ENCODE measurements at regions not wholly inside any gene's neighbourhood (a gene's known extent, or its start where the extent isn't known, plus 50 kb on each side); places are given as distances from the start of the nearest gene placed in this dataset.
A peak's percentile ranks its signal among the peaks of the same experiment; 100 is the strongest.
"Not testable (repeated sequence)": the region's sequence is repeated elsewhere in the genome, so short reads cannot be mapped to it uniquely, and the experiment has no call there.

- ATAC-seq (ENCODE audit: low read depth); H4K8ac ChIP-seq (ENCODE audit: low read depth in 2 of 2, low read length in 2 of 2); H2BK15ac ChIP-seq (ENCODE audit: low read depth, low read length); H3K79me1 ChIP-seq (ENCODE audit: low read depth in 1 of 2, low read length in 2 of 2); H3K23ac ChIP-seq (ENCODE audit: low read depth, low read length); intact Hi-C loops (cut with micrococcal nuclease); H2BK20ac ChIP-seq (ENCODE audit: low read depth, low read length); CTCF ChIA-PET; H4K20me1 ChIP-seq (ENCODE audit: insufficient read depth, low read length); H3K4ac ChIP-seq (ENCODE audit: low read depth, low read length); H2AFZ ChIP-seq (replicated peaks; ENCODE audit: low read length, poor library complexity); H2AK9ac ChIP-seq (replicated peaks; ENCODE audit: low read depth, low read length, poor library complexity); BruUV-seq (replicated peaks); H3K56ac ChIP-seq (ENCODE audit: extremely low read depth, insufficient read depth, low read length); H4K91ac ChIP-seq (ENCODE audit: insufficient read depth, low read depth, low read length); H2BK120ac ChIP-seq (ENCODE audit: low read depth, low read length); H3K27me3 ChIP-seq (ENCODE audit: control insufficient read depth, insufficient read depth, low read length); POLR2A ChIA-PET (ENCODE audit: unreplicated experiment); H4K5ac ChIP-seq (ENCODE audit: low read depth, low read length); H3K9me3 ChIP-seq (ENCODE audit: control insufficient read depth, insufficient read depth, low read length); H3K4me1 ChIP-seq (ENCODE audit: control insufficient read depth, insufficient read depth, low read length); in situ Hi-C loops (cut with MboI; ENCODE audit: low sequenced_read_pairs); H3K14ac ChIP-seq (replicated peaks; ENCODE audit: low read depth, low read length); H3K36me3 ChIP-seq (ENCODE audit: control insufficient read depth, insufficient read depth, low read length); DNase-seq; dilution Hi-C loops (cut with HindIII; ENCODE audit: low sequenced_read_pairs, unreplicated experiment); H3K18ac ChIP-seq (ENCODE audit: low read depth, low read length); H2AK5ac ChIP-seq (ENCODE audit: low read depth, low read length); H3K9me1 ChIP-seq (ENCODE audit: insufficient read depth, low read length); H3K9ac ChIP-seq (ENCODE audit: low read depth, low read length); H2BK5ac ChIP-seq (ENCODE audit: low read depth, low read length, poor library complexity, severe bottlenecking); H3K27ac ChIP-seq (ENCODE audit: insufficient read depth, low read length): not testable (repeated sequence)
- WGBS, 2 experiments (ENCODE audit: extremely low coverage in 2 of 2, insufficient read length in 1 of 2) = no CpG with 5 or more reads among the region's 41 CpGs
- H3K4me2 ChIP-seq (ENCODE audit: low read depth, low read length) = peak overlapping the region; percentile 50; the same call in 1 of the 2 replicates
- peak overlapping the region; percentile 10; the same call in 1 of the 2 replicates for H3K4me3 ChIP-seq (ENCODE audit: insufficient read depth, low read depth, low read length)
- peak; percentile 28; the same call in 1 of the 2 replicates for TF ChIP-seq CTCF (conservative IDR thresholded peaks at IDR 0.05; ENCODE audit: low read depth, low read length)
- TF ChIP-seq RAD21 (IDR thresholded peaks at IDR 0.05; ENCODE audit: low read length) = 0 out of 2 replicates have a peak, but pooled peaks have one; percentile 29
Observed at GRCh38 chr20:30911832-30912660, 345.4 kb upstream of the DEFB115 start.

- H3K9ac ChIP-seq (ENCODE audit: low read depth, low read length); H2BK15ac ChIP-seq (ENCODE audit: low read depth, low read length); H3K9me1 ChIP-seq (ENCODE audit: insufficient read depth, low read length); H3K4ac ChIP-seq (ENCODE audit: low read depth, low read length); dilution Hi-C loops (cut with HindIII; ENCODE audit: low sequenced_read_pairs, unreplicated experiment); H2AK5ac ChIP-seq (ENCODE audit: low read depth, low read length); H2BK5ac ChIP-seq (ENCODE audit: low read depth, low read length, poor library complexity, severe bottlenecking); DNase-seq; H3K14ac ChIP-seq (replicated peaks; ENCODE audit: low read depth, low read length); CTCF ChIA-PET; H2AFZ ChIP-seq (replicated peaks; ENCODE audit: low read length, poor library complexity); H2BK20ac ChIP-seq (ENCODE audit: low read depth, low read length); H4K91ac ChIP-seq (ENCODE audit: insufficient read depth, low read depth, low read length); intact Hi-C loops (cut with micrococcal nuclease); H3K27ac ChIP-seq (ENCODE audit: insufficient read depth, low read length); H4K20me1 ChIP-seq (ENCODE audit: insufficient read depth, low read length); H4K5ac ChIP-seq (ENCODE audit: low read depth, low read length); H3K4me2 ChIP-seq (ENCODE audit: low read depth, low read length); ATAC-seq (ENCODE audit: low read depth); H3K56ac ChIP-seq (ENCODE audit: extremely low read depth, insufficient read depth, low read length); BruUV-seq (replicated peaks); H3K36me3 ChIP-seq (ENCODE audit: control insufficient read depth, insufficient read depth, low read length); H3K23ac ChIP-seq (ENCODE audit: low read depth, low read length); H2AK9ac ChIP-seq (replicated peaks; ENCODE audit: low read depth, low read length, poor library complexity); in situ Hi-C loops (cut with MboI; ENCODE audit: low sequenced_read_pairs); H3K18ac ChIP-seq (ENCODE audit: low read depth, low read length); H3K4me1 ChIP-seq (ENCODE audit: control insufficient read depth, insufficient read depth, low read length); H4K8ac ChIP-seq (ENCODE audit: low read depth in 2 of 2, low read length in 2 of 2); H3K9me3 ChIP-seq (ENCODE audit: control insufficient read depth, insufficient read depth, low read length); POLR2A ChIA-PET (ENCODE audit: unreplicated experiment); H3K27me3 ChIP-seq (ENCODE audit: control insufficient read depth, insufficient read depth, low read length); H3K79me1 ChIP-seq (ENCODE audit: low read depth in 1 of 2, low read length in 2 of 2); H2BK120ac ChIP-seq (ENCODE audit: low read depth, low read length): not testable (repeated sequence)
- H3K4me3 ChIP-seq (ENCODE audit: insufficient read depth, low read depth, low read length) = peak overlapping the region; percentile 14; the same call in 1 of the 2 replicates
- WGBS, 2 experiments (ENCODE audit: extremely low coverage in 2 of 2, insufficient read length in 1 of 2) = no CpG with 5 or more reads among the region's 12 CpGs
Observed at GRCh38 chr20:30912661-30913026, 344.8 kb upstream of the DEFB115 start.

Measured in IMR-90 (cell line).